Liver (tissue), 8 donors: ENCODE measurements at regions not wholly inside any gene's neighbourhood (a gene's known extent, or its start where the extent isn't known, plus 50 kb on each side); places are given as distances from the start of the nearest gene placed in this dataset.

ENCODE experiments used
- DNase-seq: peaks from one replicate; pipeline ENCODE4 v3.0.0-alpha.2; 2017; ENCODE audit warnings: low spot score
- H3K27ac ChIP-seq, 2 donors: one replicate each; pipeline ENCODE4 v1.7.0; 2013; ENCODE audit warnings: inconsistent platforms in 2 of 2, low read length in 2 of 2, control low read depth in 1 of 2, low read depth in 1 of 2, mild to moderate bottlenecking in 1 of 2
- H3K27me3 ChIP-seq, 4 donors: one replicate each; pipeline versions ENCODE4 v1.6.1 to v1.7.0; 2013; ENCODE audit warnings: low read length in 3 of 4, inconsistent platforms in 1 of 4, mild to moderate bottlenecking in 1 of 4, moderate library complexity in 1 of 4; ENCODE audit not compliant: control insufficient read depth in 4 of 4, insufficient read depth in 4 of 4
- H3K36me3 ChIP-seq, 4 donors: one replicate each; pipeline versions ENCODE4 v1.6.1 to v1.7.0; 2013; ENCODE audit warnings: low read length in 3 of 4, mild to moderate bottlenecking in 3 of 4, low read depth in 1 of 4, moderate library complexity in 1 of 4; ENCODE audit not compliant: control insufficient read depth in 4 of 4, insufficient read depth in 3 of 4
- H3K4me1 ChIP-seq, 4 donors: one replicate each; pipeline versions ENCODE4 v1.6.1 to v1.7.0; 2013; ENCODE audit warnings: low read length in 3 of 4, mild to moderate bottlenecking in 3 of 4, moderate library complexity in 1 of 4; ENCODE audit not compliant: control insufficient read depth in 4 of 4, insufficient read depth in 4 of 4
- H3K4me3 ChIP-seq, 3 donors: one replicate each; pipeline versions ENCODE4 v1.6.1 to v1.7.0; 2013; ENCODE audit warnings: low read length in 3 of 3, control low read depth in 1 of 3, low read depth in 1 of 3, mild to moderate bottlenecking in 1 of 3
- H3K9ac ChIP-seq, 2 donors: one replicate each; pipeline ENCODE4 v1.7.0; 2013; ENCODE audit warnings: low read length in 2 of 2, mild to moderate bottlenecking in 2 of 2, moderate library complexity in 2 of 2, control low read depth in 1 of 2, low read depth in 1 of 2
- H3K9me3 ChIP-seq, 4 donors: one replicate each; pipeline versions ENCODE4 v1.6.1 to v1.7.0; 2013; ENCODE audit warnings: low read length in 3 of 4; ENCODE audit not compliant: control insufficient read depth in 4 of 4
- ATF3 ChIP-seq: IDR thresholded peaks from 2 replicates; pipeline ENCODE4 v1.6.1; 2016; ENCODE audit warnings: antibody characterized with exemption
- EGR1 ChIP-seq, 2 donors: IDR thresholded peaks; 2 replicates each; pipeline ENCODE4 v1.6.1; 2016 to 2018; ENCODE audit warnings: antibody characterized with exemption in 2 of 2, low read depth in 2 of 2
- FOXA1 ChIP-seq: IDR thresholded peaks from 2 replicates; pipeline ENCODE4 v1.6.1; 2016; ENCODE audit warnings: antibody characterized with exemption
- GABPA ChIP-seq, 2 donors: IDR thresholded peaks in 1 of 2; conservative IDR thresholded peaks in 1 of 2; 2 replicates each; pipeline ENCODE4 v1.6.1; 2016; ENCODE audit warnings: antibody characterized with exemption in 2 of 2, mild to moderate bottlenecking in 1 of 2, moderate library complexity in 1 of 2
- HNF4A ChIP-seq, 2 donors: conservative IDR thresholded peaks; 2 replicates each; pipeline ENCODE4 v1.6.1; 2016; ENCODE audit warnings: antibody characterized with exemption in 2 of 2, mild to moderate bottlenecking in 2 of 2
- HNF4G ChIP-seq: IDR thresholded peaks from 2 replicates; pipeline ENCODE4 v1.6.1; 2016; ENCODE audit warnings: antibody characterized with exemption
- JUND ChIP-seq, 2 donors: IDR thresholded peaks; 2 replicates each; pipeline ENCODE4 v1.6.1; 2016; ENCODE audit warnings: antibody characterized with exemption in 2 of 2
- MAX ChIP-seq: IDR thresholded peaks from 2 replicates; pipeline ENCODE4 v1.6.1; 2016; ENCODE audit warnings: antibody characterized with exemption
- NR2F2 ChIP-seq: IDR thresholded peaks from 2 replicates; pipeline ENCODE4 v1.6.1; 2016; ENCODE audit warnings: antibody characterized with exemption
- RAD21 ChIP-seq, 2 donors: IDR thresholded peaks; 2 replicates each; pipeline ENCODE4 v1.6.1; 2016; ENCODE audit warnings: antibody characterized with exemption in 2 of 2, mild to moderate bottlenecking in 2 of 2
- REST ChIP-seq: IDR thresholded peaks from 2 replicates; pipeline ENCODE4 v1.6.1; 2016; ENCODE audit warnings: antibody characterized with exemption, mild to moderate bottlenecking
- RXRA ChIP-seq, 2 donors: IDR thresholded peaks; 2 replicates each; pipeline ENCODE4 v1.6.1; 2017 to 2018; ENCODE audit warnings: antibody characterized with exemption in 2 of 2, mild to moderate bottlenecking in 1 of 2
- SP1 ChIP-seq: IDR thresholded peaks from 2 replicates; pipeline ENCODE4 v1.6.1; 2018; ENCODE audit warnings: antibody characterized with exemption, mild to moderate bottlenecking
- TAF1 ChIP-seq: conservative IDR thresholded peaks from 2 replicates; pipeline ENCODE4 v1.6.1; 2016; ENCODE audit warnings: antibody characterized with exemption, mild to moderate bottlenecking
- YY1 ChIP-seq: IDR thresholded peaks from 2 replicates; pipeline ENCODE4 v1.6.1; 2016; ENCODE audit warnings: antibody characterized with exemption, mild to moderate bottlenecking
- WGBS: extraction: QIAGEN DNeasy Blood & Tissue Kit; methylation state at CpG from one replicate; pipeline ENCODE4 v1.1.7; 2013; 5-methylcytosine and 5-hydroxymethylcytosine counted together
- TF ChIP-seq, protein P1 (sequence below): fragments of 150-350 bp; IDR thresholded peaks from 2 replicates; pipeline ENCODE4 v1.5.1; 2017; ENCODE audit warnings: improper control_type of control experiment, low read depth, low read length; ENCODE audit not compliant: missing input control
- donor health status: healthy.
- donor health status: healthy.
- donor health status: healthy.
- donor health status: healthy.
- donor health status: healthy.

DNA sequence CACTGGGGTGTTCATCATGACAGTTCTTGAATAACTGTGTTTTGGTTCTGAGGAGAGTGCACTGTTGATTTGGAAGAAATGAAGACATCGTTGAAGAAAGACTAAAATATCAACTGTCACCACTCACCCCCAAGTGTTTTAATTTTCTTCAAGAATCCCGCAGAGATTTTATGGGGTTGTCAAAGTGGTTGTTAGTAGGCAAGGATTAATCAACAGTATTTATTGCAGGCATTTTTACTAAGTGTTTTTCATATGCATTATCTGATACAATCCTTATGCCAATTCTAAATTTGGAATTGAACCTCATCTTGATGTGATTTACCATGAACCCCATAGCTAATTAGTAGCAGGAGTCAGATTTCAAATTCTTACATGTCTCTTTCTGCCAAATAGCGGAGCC, 63.7 kb upstream of the OBI1 start:
- H3K4me1 ChIP-seq = no peaks in the 10 kb centered on the region
- DNase-seq = no peak
- TF ChIP-seq REST (no peak), HNF4A (conservative IDR thresholded peaks at IDR 0.05) (no peak), FOXA1 (no peak), NR2F2 (no peak), GABPA (IDR thresholded peaks at IDR 0.05 in 1 of 2, conservative IDR thresholded peaks at IDR 0.05 in 1 of 2) (no peak), MAX (no peak), TAF1 (no peak), RAD21 (IDR thresholded peaks at IDR 0.05) (no peak)
- TF ChIP-seq, protein P1, sequence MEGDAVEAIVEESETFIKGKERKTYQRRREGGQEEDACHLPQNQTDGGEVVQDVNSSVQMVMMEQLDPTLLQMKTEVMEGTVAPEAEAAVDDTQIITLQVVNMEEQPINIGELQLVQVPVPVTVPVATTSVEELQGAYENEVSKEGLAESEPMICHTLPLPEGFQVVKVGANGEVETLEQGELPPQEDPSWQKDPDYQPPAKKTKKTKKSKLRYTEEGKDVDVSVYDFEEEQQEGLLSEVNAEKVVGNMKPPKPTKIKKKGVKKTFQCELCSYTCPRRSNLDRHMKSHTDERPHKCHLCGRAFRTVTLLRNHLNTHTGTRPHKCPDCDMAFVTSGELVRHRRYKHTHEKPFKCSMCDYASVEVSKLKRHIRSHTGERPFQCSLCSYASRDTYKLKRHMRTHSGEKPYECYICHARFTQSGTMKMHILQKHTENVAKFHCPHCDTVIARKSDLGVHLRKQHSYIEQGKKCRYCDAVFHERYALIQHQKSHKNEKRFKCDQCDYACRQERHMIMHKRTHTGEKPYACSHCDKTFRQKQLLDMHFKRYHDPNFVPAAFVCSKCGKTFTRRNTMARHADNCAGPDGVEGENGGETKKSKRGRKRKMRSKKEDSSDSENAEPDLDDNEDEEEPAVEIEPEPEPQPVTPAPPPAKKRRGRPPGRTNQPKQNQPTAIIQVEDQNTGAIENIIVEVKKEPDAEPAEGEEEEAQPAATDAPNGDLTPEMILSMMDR = no peak
- no peaks in the 10 kb centered on the region for H3K36me3 ChIP-seq
- H3K27me3 ChIP-seq = peaks cover 0 to 2% (median 0%) of the 10 kb centered on the region in 4 donors
- H3K9me3 ChIP-seq = no peaks in the 10 kb centered on the region
- H3K4me3 ChIP-seq = no peak overlapping the region
- H3K27ac ChIP-seq = no peak overlapping the region
- no peak overlapping the region for H3K9ac ChIP-seq
- WGBS = 72% methylated on average over 3 of the region's 3 CpGs

DNA sequence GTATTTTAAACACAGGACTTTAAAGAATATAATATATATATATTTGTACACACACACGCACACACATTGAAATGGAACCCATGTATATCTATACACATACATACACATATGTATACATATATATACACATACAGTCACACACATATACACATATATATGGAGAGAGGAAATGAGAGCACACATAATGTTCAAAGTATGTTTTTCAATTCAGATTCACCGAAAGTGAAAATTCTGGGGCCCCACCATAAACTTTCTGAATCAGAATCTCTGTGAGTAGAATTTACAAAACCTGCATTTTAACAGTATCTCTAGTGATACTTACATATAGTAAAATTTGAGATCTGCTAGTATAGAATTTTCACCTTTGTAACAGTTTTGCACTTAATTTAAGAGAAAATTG, 60.4 kb upstream of the OBI1 start:
- Histone ChIP-seq H3K36me3 (no peaks in the 10 kb centered on the region), H3K9me3 (no peaks in the 10 kb centered on the region), H3K27me3 (peaks cover 0 to 2% (median 0%) of the 10 kb centered on the region in 4 donors), H3K4me3 (no peak overlapping the region), H3K4me1 (no peaks in the 10 kb centered on the region), H3K9ac (no peak overlapping the region), H3K27ac (no peak overlapping the region)
- TF ChIP-seq ATF3 (no peak), GABPA (IDR thresholded peaks at IDR 0.05 in 1 of 2, conservative IDR thresholded peaks at IDR 0.05 in 1 of 2) (no peak), HNF4A (conservative IDR thresholded peaks at IDR 0.05) (no peak), FOXA1 (no peak), MAX (no peak), JUND (IDR thresholded peaks at IDR 0.05) (no peak), NR2F2 (no peak), HNF4G (no peak), REST (no peak), EGR1 (IDR thresholded peaks at IDR 0.05; ENCODE audit: low read depth in 2 of 2) (no peak), SP1 (no peak), TAF1 (no peak), YY1 (no peak), RXRA (IDR thresholded peaks at IDR 0.05) (no peak)
- TF ChIP-seq, protein P1 = no peak
- no peak for DNase-seq
- WGBS = 88% methylated on average over 2 of the region's 2 CpGs
